HepG2 (cell line): ENCODE measurements at regions not wholly inside any gene's neighbourhood (a gene's known extent, or its start where the extent isn't known, plus 50 kb on each side); places are given as distances from the start of the nearest gene placed in this dataset.

Experiments
- FOXK1 ChIP-seq: sonication (generic); formaldehyde crosslinking; IDR thresholded peaks from 2 replicates; pipeline ENCODE4 v1.4.0; 2020; ENCODE audit warnings: low read depth, missing genetic modification reagents, borderline replicate concordance
- KDM1A ChIP-seq: IDR thresholded peaks from 2 replicates; pipeline ENCODE4 v1.6.1; 2016; ENCODE audit warnings: missing compliant biosample characterization
- LRRFIP1 ChIP-seq: sonication (generic); formaldehyde crosslinking; conservative IDR thresholded peaks from 2 replicates; pipeline ENCODE4 v1.4.0; 2020; ENCODE audit warnings: missing genetic modification reagents
- NFE2 ChIP-seq: sonication (generic); formaldehyde crosslinking; IDR thresholded peaks from 2 replicates; pipeline ENCODE4 v1.4.0; 2020; ENCODE audit warnings: missing genetic modification reagents
- RARG ChIP-seq: sonication (generic); formaldehyde crosslinking; IDR thresholded peaks from 2 replicates; pipeline ENCODE4 v1.4.0; 2020; ENCODE audit warnings: low read depth, mild to moderate bottlenecking, missing genetic modification reagents
- RORA ChIP-seq: sonication (generic); formaldehyde crosslinking; IDR thresholded peaks from 2 replicates; pipeline ENCODE4 v1.5.0; 2020; ENCODE audit warnings: mild to moderate bottlenecking, missing genetic modification reagents, moderate library complexity
- TARDBP ChIP-seq: sonication (generic); formaldehyde crosslinking; IDR thresholded peaks from 2 replicates; pipeline ENCODE4 v1.8.0; 2022; ENCODE audit warnings: mild to moderate bottlenecking, missing genetic modification reagents
- YEATS4 ChIP-seq: sonication (generic); formaldehyde crosslinking; IDR thresholded peaks from 2 replicates; pipeline ENCODE4 v1.4.0; 2020; ENCODE audit warnings: missing genetic modification reagents, borderline replicate concordance
- ZBTB40 ChIP-seq, 2 experiments: fragments of 450-650 bp in 1 of 2; sonication (generic) in 1 of 2; formaldehyde crosslinking in 1 of 2; IDR thresholded peaks; 2 replicates each; pipeline versions ENCODE4 v1.6.1 to v1.8.0; 2016 to 2022; ENCODE audit warnings: antibody characterized with exemption in 1 of 2, mild to moderate bottlenecking in 1 of 2, missing genetic modification reagents in 1 of 2
- ZC3H13 ChIP-seq: sonication (generic); formaldehyde crosslinking; IDR thresholded peaks from 2 replicates; pipeline ENCODE4 v1.8.1; 2023; ENCODE audit warnings: mild to moderate bottlenecking, missing genetic modification reagents, moderate library complexity
- ZC3H4 ChIP-seq: sonication (generic); formaldehyde crosslinking; IDR thresholded peaks from 2 replicates; pipeline ENCODE4 v1.4.0; 2020; ENCODE audit warnings: missing genetic modification reagents, borderline replicate concordance
- ZNF549 ChIP-seq: sonication (generic); formaldehyde crosslinking; IDR thresholded peaks from 2 replicates; pipeline ENCODE4 v1.5.0; 2020; ENCODE audit warnings: missing genetic modification reagents
- ZNF841 ChIP-seq: sonication (generic); formaldehyde crosslinking; IDR thresholded peaks from 2 replicates; pipeline ENCODE4 v1.8.1; 2023; ENCODE audit warnings: missing genetic modification reagents, borderline replicate concordance
- TF ChIP-seq, protein P1 (sequence below): sonication (generic); formaldehyde crosslinking; IDR thresholded peaks from 2 replicates; pipeline ENCODE4 v1.5.1; 2020; ENCODE audit warnings: missing genetic modification reagents, mild to moderate bottlenecking, borderline replicate concordance

DNA sequence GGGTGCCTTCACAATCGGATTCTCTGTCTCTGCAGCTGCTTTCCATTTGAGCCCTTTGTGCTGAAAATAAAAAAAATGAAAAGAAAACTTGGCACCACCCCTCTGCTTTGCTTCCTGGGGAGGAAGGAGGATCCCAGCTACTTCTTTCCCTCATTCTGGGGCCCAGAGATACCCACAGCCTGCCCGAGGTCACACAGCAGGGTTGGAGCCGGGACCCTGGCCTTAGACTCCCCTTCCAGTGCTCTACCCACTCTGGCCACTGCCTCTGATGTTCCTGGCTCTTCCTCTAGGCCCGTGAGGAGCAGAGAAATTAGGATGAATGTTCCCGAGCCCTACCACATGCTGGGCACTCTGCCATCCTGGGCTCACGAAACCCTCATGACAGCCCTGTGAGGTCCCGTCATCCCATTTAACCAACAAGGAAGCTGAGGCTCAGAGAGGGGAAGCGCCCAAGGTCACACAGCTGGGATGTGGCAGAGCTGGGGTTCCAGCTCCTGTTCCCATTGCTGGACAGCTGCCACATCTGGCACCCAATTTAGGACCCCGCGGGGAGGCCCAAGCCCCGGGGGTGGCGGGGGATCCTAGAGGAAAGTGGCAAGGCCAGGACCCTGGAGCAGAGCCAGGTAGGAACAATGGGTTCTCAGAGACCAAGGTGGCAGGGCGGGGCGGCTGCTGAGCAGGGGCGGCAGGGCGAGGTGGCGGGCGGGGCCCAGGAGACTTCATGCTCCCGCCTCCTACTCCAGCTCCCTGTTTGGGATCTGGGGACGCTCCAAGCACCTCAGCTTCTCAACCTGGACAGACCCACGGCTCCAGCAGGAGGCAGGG lies 76.6 kb downstream of the CEBPB start (continued):
- TF ChIP-seq, protein P1, sequence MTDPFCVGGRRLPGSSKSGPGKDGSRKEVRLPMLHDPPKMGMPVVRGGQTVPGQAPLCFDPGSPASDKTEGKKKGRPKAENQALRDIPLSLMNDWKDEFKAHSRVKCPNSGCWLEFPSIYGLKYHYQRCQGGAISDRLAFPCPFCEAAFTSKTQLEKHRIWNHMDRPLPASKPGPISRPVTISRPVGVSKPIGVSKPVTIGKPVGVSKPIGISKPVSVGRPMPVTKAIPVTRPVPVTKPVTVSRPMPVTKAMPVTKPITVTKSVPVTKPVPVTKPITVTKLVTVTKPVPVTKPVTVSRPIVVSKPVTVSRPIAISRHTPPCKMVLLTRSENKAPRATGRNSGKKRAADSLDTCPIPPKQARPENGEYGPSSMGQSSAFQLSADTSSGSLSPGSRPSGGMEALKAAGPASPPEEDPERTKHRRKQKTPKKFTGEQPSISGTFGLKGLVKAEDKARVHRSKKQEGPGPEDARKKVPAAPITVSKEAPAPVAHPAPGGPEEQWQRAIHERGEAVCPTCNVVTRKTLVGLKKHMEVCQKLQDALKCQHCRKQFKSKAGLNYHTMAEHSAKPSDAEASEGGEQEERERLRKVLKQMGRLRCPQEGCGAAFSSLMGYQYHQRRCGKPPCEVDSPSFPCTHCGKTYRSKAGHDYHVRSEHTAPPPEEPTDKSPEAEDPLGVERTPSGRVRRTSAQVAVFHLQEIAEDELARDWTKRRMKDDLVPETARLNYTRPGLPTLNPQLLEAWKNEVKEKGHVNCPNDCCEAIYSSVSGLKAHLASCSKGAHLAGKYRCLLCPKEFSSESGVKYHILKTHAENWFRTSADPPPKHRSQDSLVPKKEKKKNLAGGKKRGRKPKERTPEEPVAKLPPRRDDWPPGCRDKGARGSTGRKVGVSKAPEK: no peak
- TF ChIP-seq ZC3H4 (CRISPR knock-in tag) (no peak; the same call in 1 of the 2 replicates), ZNF841 (CRISPR knock-in tag) (no peak), ZNF549 (CRISPR knock-in tag) (no peak), YEATS4 (CRISPR knock-in tag) (no peak), RORA (CRISPR knock-in tag) (no peak), ZC3H13 (CRISPR knock-in tag) (0 out of 2 replicates have a peak, but pooled peaks have one; percentile 16), NFE2 (CRISPR knock-in tag) (no peak), ZBTB40 (IDR thresholded peaks at IDR 0.05) (no peak), ZBTB40 (CRISPR knock-in tag; IDR thresholded peaks at IDR 0.05) (peak; percentile 54; the same call in 1 of the 2 replicates), FOXK1 (CRISPR knock-in tag) (no peak), RARG (no peak), LRRFIP1 (CRISPR knock-in tag) (no peak), TARDBP (CRISPR knock-in tag) (no peak), KDM1A (peak; percentile 96)
